Astrocyte (in vitro differentiated cells and primary cell): ENCODE measurements at regions not wholly inside any gene's neighbourhood (a gene's known extent, or its start where the extent isn't known, plus 50 kb on each side); places are given as distances from the start of the nearest gene placed in this dataset.
A peak's percentile ranks its signal among the peaks of the same experiment; 100 is the strongest.

Experiments
- DNase-seq: peaks from one replicate; pipeline ENCODE4 v3.0.0-alpha.2; 2010; ENCODE audit warnings: low read depth
- FAIRE-seq: peaks from 2 replicates; lab custom pipeline; 2011; peaks lifted over from hg19 to GRCh38; lab: Jason Lieb, UNC
- H2AFZ ChIP-seq: 2 replicates; pipeline ENCODE4 v1.6.0; 2012; ENCODE audit warnings: low read depth, low read length, inconsistent platforms
- H3K27ac ChIP-seq: 2 replicates; pipeline ENCODE4 v1.5.1; 2011; ENCODE audit warnings: low read depth, low read length, inconsistent platforms
- H3K27me3 ChIP-seq: 2 replicates; pipeline ENCODE4 v1.6.0; 2011; ENCODE audit warnings: low read length, inconsistent platforms; ENCODE audit not compliant: insufficient read depth
- H3K36me3 ChIP-seq: 2 replicates; pipeline ENCODE4 v1.5.1; 2011; ENCODE audit warnings: low read length, inconsistent platforms; ENCODE audit not compliant: insufficient read depth
- H3K4me1 ChIP-seq: 2 replicates; pipeline ENCODE4 v1.5.1; 2011; ENCODE audit warnings: low read length, inconsistent platforms; ENCODE audit not compliant: insufficient read depth
- H3K4me2 ChIP-seq: 2 replicates; pipeline ENCODE4 v1.6.0; 2012; ENCODE audit warnings: low read length, inconsistent platforms
- H3K4me3 ChIP-seq: 2 replicates; pipeline ENCODE4 v1.5.1; 2011; ENCODE audit warnings: low read depth, mild to moderate bottlenecking, low read length, inconsistent platforms; ENCODE audit not compliant: insufficient read depth
- H3K79me2 ChIP-seq: 2 replicates; pipeline ENCODE4 v1.6.0; 2012; ENCODE audit warnings: mild to moderate bottlenecking, low read length, inconsistent platforms; ENCODE audit not compliant: insufficient read depth
- H3K9ac ChIP-seq: 2 replicates; pipeline ENCODE4 v1.6.0; 2012; ENCODE audit warnings: mild to moderate bottlenecking, low read length, inconsistent platforms
- H3K9me3 ChIP-seq: 2 replicates; pipeline ENCODE4 v1.5.1; 2012; ENCODE audit warnings: low read depth, mild to moderate bottlenecking, low read length, inconsistent platforms; ENCODE audit not compliant: insufficient read depth
- H4K20me1 ChIP-seq: 2 replicates; pipeline ENCODE4 v1.6.0; 2012; ENCODE audit warnings: low read length, inconsistent platforms; ENCODE audit not compliant: insufficient read depth
- H3K27ac Mint-ChIP-seq: one replicate; pipeline ENCODE4 v1.8.0; 2021; ENCODE audit warnings: mild to moderate bottlenecking, mixed read lengths; ENCODE audit not compliant: unreplicated experiment
- H3K27me3 Mint-ChIP-seq: one replicate; pipeline ENCODE4 v1.8.0; 2021; ENCODE audit warnings: low read depth, mixed read lengths; ENCODE audit not compliant: unreplicated experiment
- H3K36me3 Mint-ChIP-seq: one replicate; pipeline ENCODE4 v1.8.0; 2021; ENCODE audit warnings: low read depth, mixed read lengths; ENCODE audit not compliant: unreplicated experiment
- H3K4me1 Mint-ChIP-seq: one replicate; pipeline ENCODE4 v1.8.0; 2021; ENCODE audit warnings: low read depth, mixed read lengths; ENCODE audit not compliant: unreplicated experiment
- H3K4me3 Mint-ChIP-seq: one replicate; pipeline ENCODE4 v1.8.0; 2021; ENCODE audit warnings: mild to moderate bottlenecking, moderate library complexity, mixed read lengths; ENCODE audit not compliant: unreplicated experiment
- H3K9me3 Mint-ChIP-seq: one replicate; pipeline ENCODE4 v1.8.0; 2021; ENCODE audit warnings: mild to moderate bottlenecking, mixed read lengths; ENCODE audit not compliant: unreplicated experiment
- CTCF ChIP-seq: IDR thresholded peaks from 2 replicates; pipeline ENCODE4 v1.5.1; 2011; ENCODE audit warnings: low read depth, mild to moderate bottlenecking, inconsistent platforms, low read length, moderate library complexity; ENCODE audit not compliant: insufficient read depth
- EZH2 ChIP-seq: IDR thresholded peaks from 2 replicates; pipeline ENCODE4 v1.6.1; 2012; ENCODE audit warnings: mild to moderate bottlenecking, low read length, inconsistent platforms; ENCODE audit not compliant: insufficient read depth

GRCh38 chr10:108327706-108328105, 1163.2 kb upstream of the SORCS1 start:
- no peaks in the 10 kb centered on the region for H3K9me3 ChIP-seq
- Mint-ChIP-seq H3K4me1 (no peaks in the 10 kb centered on the region), H3K27ac (no peak overlapping the region), H3K36me3 (no peaks in the 10 kb centered on the region), H3K27me3 (peaks cover 6% of the 10 kb centered on the region), H3K4me3 (no peak overlapping the region), H3K9me3 (peaks cover 1% of the 10 kb centered on the region)
- H3K4me2 ChIP-seq: no peak overlapping the region
- DNase-seq: peak; percentile 9
- no peak overlapping the region for H2AFZ ChIP-seq
- no peaks in the 10 kb centered on the region for H3K27me3 ChIP-seq
- H3K4me3 ChIP-seq: no peak overlapping the region
- H3K9ac ChIP-seq: no peak overlapping the region
- no peaks in the 10 kb centered on the region for H3K79me2 ChIP-seq
- no peak for FAIRE-seq
- TF ChIP-seq CTCF (no peak), EZH2 (no peak)
- no peak overlapping the region for H3K27ac ChIP-seq
- no peaks in the 10 kb centered on the region for H3K4me1 ChIP-seq
- H3K36me3 ChIP-seq: no peaks in the 10 kb centered on the region
- no peaks in the 10 kb centered on the region for H4K20me1 ChIP-seq

- FAIRE-seq: no peak
- peaks cover 6% of the 10 kb centered on the region for H3K27me3 Mint-ChIP-seq
These were observed 1158.8 kb upstream of the SORCS1 start for GRCh38 chr10:108323274-108323798.

More at GRCh38 chr10:108323274-108323798, 1158.8 kb upstream of the SORCS1 start:
- Mint-ChIP-seq H3K9me3 (no peaks in the 10 kb centered on the region), H3K36me3 (no peaks in the 10 kb centered on the region), H3K27ac (no peak overlapping the region), H3K4me1 (no peaks in the 10 kb centered on the region), H3K4me3 (no peak overlapping the region)
- no peak overlapping the region for H2AFZ ChIP-seq
- no peaks in the 10 kb centered on the region for H4K20me1 ChIP-seq
- no peak for TF ChIP-seq CTCF
- no peak for TF ChIP-seq EZH2
- H3K4me3 ChIP-seq: no peak overlapping the region
- no peaks in the 10 kb centered on the region for H3K27me3 ChIP-seq
- H3K4me1 ChIP-seq: no peaks in the 10 kb centered on the region
- no peaks in the 10 kb centered on the region for H3K79me2 ChIP-seq
- no peaks in the 10 kb centered on the region for H3K9me3 ChIP-seq
- H3K36me3 ChIP-seq: no peaks in the 10 kb centered on the region
- no peak overlapping the region for H3K27ac ChIP-seq
- no peak overlapping the region for H3K9ac ChIP-seq
- no peak for DNase-seq
- no peak overlapping the region for H3K4me2 ChIP-seq
